Fibroblast of skin of abdomen (primary cell): ENCODE measurements at regions not wholly inside any gene's neighbourhood (a gene's known extent, or its start where the extent isn't known, plus 50 kb on each side); places are given as distances from the start of the nearest gene placed in this dataset.
"Not testable (repeated sequence)": the region's sequence is repeated elsewhere in the genome, so short reads cannot be mapped to it uniquely, and the experiment has no call there.

ENCODE experiments used
- DNase-seq: peaks from one replicate; pipeline ENCODE4 v3.0.0-alpha.2; 2013

- not testable (repeated sequence) for DNase-seq
Measured at GRCh38 chr15:85267158-85267857, 113.1 kb upstream of the AKAP13 start.

GRCh38 chr15:85274315-85275050 is 105.9 kb upstream of the AKAP13 start:
- DNase-seq, result no peak

- no peak for DNase-seq
Measured at GRCh38 chr15:85276508-85276907, 103.9 kb upstream of the AKAP13 start.

GRCh38 chr15:85276921-85277320 is 103.5 kb upstream of the AKAP13 start:
- no peak for DNase-seq

- DNase-seq, result no peak
Measured at GRCh38 chr15:85277847-85278370, 102.5 kb upstream of the AKAP13 start.

GRCh38 chr15:85280203-85280602 is 100.2 kb upstream of the AKAP13 start:
- DNase-seq, result no peak

- no peak for DNase-seq
Measured at GRCh38 chr15:85281293-85281882, 99.0 kb upstream of the AKAP13 start.

- peak; percentile 40 for DNase-seq
Measured at GRCh38 chr15:85282504-85283115, 97.8 kb upstream of the AKAP13 start.

GRCh38 chr15:85283815-85284214 is 96.6 kb upstream of the AKAP13 start:
- DNase-seq, result not testable (repeated sequence)

- no peak for DNase-seq
Measured at GRCh38 chr15:85284497-85284896, 95.9 kb upstream of the AKAP13 start.

GRCh38 chr15:85289677-85290365 is 90.6 kb upstream of the AKAP13 start:
- DNase-seq, result peak; percentile 19

GRCh38 chr15:85292583-85292982 is 87.8 kb upstream of the AKAP13 start:
- DNase-seq, result not testable (repeated sequence)

- DNase-seq, result peak; percentile 70
Measured at GRCh38 chr15:85296615-85297402, 83.6 kb upstream of the AKAP13 start.

GRCh38 chr15:85297537-85297936 is 82.9 kb upstream of the AKAP13 start:
- no peak for DNase-seq

GRCh38 chr15:85298366-85298765 is 82.0 kb upstream of the AKAP13 start:
- no peak for DNase-seq

- DNase-seq, result no peak
Measured at GRCh38 chr15:85298941-85299340, 81.5 kb upstream of the AKAP13 start.

GRCh38 chr15:85302271-85302670 is 78.1 kb upstream of the AKAP13 start:
- DNase-seq, result no peak

- DNase-seq, result no peak
Measured at GRCh38 chr15:85305050-85305449, 75.4 kb upstream of the AKAP13 start.

GRCh38 chr15:85306946-85307686 is 73.3 kb upstream of the AKAP13 start:
- no peak for DNase-seq

- no peak for DNase-seq
Measured at GRCh38 chr15:85307687-85308045, 72.7 kb upstream of the AKAP13 start.

- no peak for DNase-seq
Measured at GRCh38 chr15:85311647-85312046, 68.8 kb upstream of the AKAP13 start.
